Esophagus muscularis mucosa (tissue), 4 donors: ENCODE measurements at regions not wholly inside any gene's neighbourhood (a gene's known extent, or its start where the extent isn't known, plus 50 kb on each side); places are given as distances from the start of the nearest gene placed in this dataset.
"Not testable (repeated sequence)": the region's sequence is repeated elsewhere in the genome, so short reads cannot be mapped to it uniquely, and the experiment has no call there.

Experiments used
- DNase-seq: peaks from one replicate; pipeline ENCODE4 v3.0.0-alpha.2; 2017; ENCODE audit errors: extremely low spot score
- H3K27ac ChIP-seq, 4 donors: fragments of 200-600 bp; sonication (generic); replicated peaks in 1 of 4; 1 replicate in 3 of 4; 2 replicates in 1 of 4; pipeline ENCODE4 v1.5.1; 2016 to 2019; ENCODE audit warnings: mild to moderate bottlenecking in 1 of 4
- H3K27me3 ChIP-seq, 4 donors: fragments of 200-600 bp; sonication (generic); one replicate each; pipeline versions ENCODE4 v1.5.1 to v1.6.0; 2016 to 2019
- H3K36me3 ChIP-seq, 4 donors: fragments of 200-600 bp; sonication (generic); one replicate each; pipeline ENCODE4 v1.5.1; 2016 to 2019
- H3K4me1 ChIP-seq, 4 donors: fragments of 200-600 bp; sonication (generic); one replicate each; pipeline ENCODE4 v1.5.1; 2016 to 2019
- H3K4me3 ChIP-seq, 4 donors: fragments of 200-600 bp; sonication (generic); 1 replicate in 2 of 4; 2 replicates in 2 of 4; pipeline ENCODE4 v1.5.1; 2016 to 2019; ENCODE audit warnings: mild to moderate bottlenecking in 4 of 4, moderate library complexity in 1 of 4
- H3K9me3 ChIP-seq, 4 donors: fragments of 200-600 bp; sonication (generic); 1 replicate in 3 of 4; 2 replicates in 1 of 4; pipeline ENCODE4 v1.5.1; 2016 to 2019
- CTCF ChIP-seq, 3 experiments: fragments of 200-600 bp in 2 of 3; fragments of 450-650 bp in 1 of 3; sonication (generic) in 2 of 3; IDR thresholded peaks; one replicate each; pipeline ENCODE4 v1.5.1; 2017 to 2019; ENCODE audit warnings: antibody characterized with exemption in 3 of 3, mild to moderate bottlenecking in 2 of 3, moderate library complexity in 1 of 3
- EP300 ChIP-seq: sonication (generic); formaldehyde crosslinking; IDR thresholded peaks from one replicate; pipeline ENCODE4 v1.6.1; 2017; ENCODE audit warnings: antibody characterized with exemption
- POLR2A ChIP-seq: fragments of 450-650 bp; IDR thresholded peaks from one replicate; pipeline ENCODE4 v1.6.1; 2017; ENCODE audit warnings: antibody characterized with exemption, moderate library complexity, mild to moderate bottlenecking, low read depth
- POLR2AphosphoS5 ChIP-seq, 2 donors: sonication (generic); formaldehyde crosslinking; IDR thresholded peaks; one replicate each; pipeline ENCODE4 v1.6.1; 2017; ENCODE audit warnings: antibody characterized with exemption in 2 of 2
- WGBS: methylation state at CpG from one replicate; pipeline ENCODE4 v1.1.5; 2018; 5-methylcytosine and 5-hydroxymethylcytosine counted together
- intact Hi-C: fragments of 100-400 bp; cut with DNase I; formaldehyde crosslinking; loops from one replicate; pipeline ENCODE4 v1.15.1; 2023

GRCh38 chr6:168796106-168796505, 355.1 kb downstream of the SMOC2 start:
- peaks cover 0 to 4% (median 0%) of the 10 kb centered on the region in 4 donors for H3K27me3 ChIP-seq
- 78% methylated on average over 4 of the region's 8 CpGs for WGBS
- TF ChIP-seq POLR2AphosphoS5 (IDR thresholded peaks at IDR 0.05), result no peak
- no peak for TF ChIP-seq EP300
- TF ChIP-seq CTCF (IDR thresholded peaks at IDR 0.05), result no peak
- TF ChIP-seq POLR2A, result no peak
- no peaks in the 10 kb centered on the region for H3K36me3 ChIP-seq
- intact Hi-C loops, result no loop called here
- no peak for DNase-seq
- H3K27ac ChIP-seq, result no peak overlapping the region
- no peaks in the 10 kb centered on the region for H3K9me3 ChIP-seq
- no peaks in the 10 kb centered on the region for H3K4me1 ChIP-seq
- H3K4me3 ChIP-seq, result no peak overlapping the region

GRCh38 chr6:168795611-168796010, 354.6 kb downstream of the SMOC2 start:
- H3K4me3 ChIP-seq, H3K36me3 ChIP-seq, H3K27ac ChIP-seq, H3K4me1 ChIP-seq, H3K27me3 ChIP-seq, H3K9me3 ChIP-seq, intact Hi-C loops, DNase-seq: not testable (repeated sequence)
- whole genome bisulfite sequencing, result 84% methylated on average over 3 of the region's 12 CpGs

- intact Hi-C loops, result no loop called here
- H3K27me3 ChIP-seq, result peaks cover 0 to 4% (median 0%) of the 10 kb centered on the region in 4 donors
- H3K27ac ChIP-seq, result no peak overlapping the region
- TF ChIP-seq CTCF (IDR thresholded peaks at IDR 0.05) (no peak), EP300 (no peak), POLR2AphosphoS5 (IDR thresholded peaks at IDR 0.05) (no peak), POLR2A (no peak)
- H3K9me3 ChIP-seq, result no peaks in the 10 kb centered on the region
- no peaks in the 10 kb centered on the region for H3K36me3 ChIP-seq
- H3K4me1 ChIP-seq, result no peaks in the 10 kb centered on the region
- WGBS, result 93% methylated on average over 10 of the region's 12 CpGs
- DNase-seq, result peak; percentile 70
- H3K4me3 ChIP-seq, result no peak overlapping the region
Measured at GRCh38 chr6:168794491-168794890, 353.5 kb downstream of the SMOC2 start.

GRCh38 chr6:168793649-168794048, 352.7 kb downstream of the SMOC2 start:
- Histone ChIP-seq H3K27me3 (peaks cover 0 to 4% (median 0%) of the 10 kb centered on the region in 4 donors), H3K27ac (no peak overlapping the region), H3K4me1 (no peaks in the 10 kb centered on the region), H3K9me3 (no peaks in the 10 kb centered on the region), H3K36me3 (no peaks in the 10 kb centered on the region), H3K4me3 (no peak overlapping the region)
- intact Hi-C loops, result no loop called here
- TF ChIP-seq POLR2AphosphoS5 (IDR thresholded peaks at IDR 0.05) (no peak), POLR2A (no peak), EP300 (no peak), CTCF (IDR thresholded peaks at IDR 0.05) (no peak)
- WGBS, result 76% methylated on average over 6 of the region's 6 CpGs
- DNase-seq, result no peak

- Histone ChIP-seq H3K9me3 (no peaks in the 10 kb centered on the region), H3K27me3 (peaks cover 0 to 4% (median 0%) of the 10 kb centered on the region in 4 donors), H3K4me3 (no peak overlapping the region), H3K36me3 (no peaks in the 10 kb centered on the region), H3K4me1 (no peaks in the 10 kb centered on the region), H3K27ac (no peak overlapping the region)
- DNase-seq, result no peak
- WGBS, result 86% methylated on average over 4 of the region's 4 CpGs
- no peak for TF ChIP-seq POLR2AphosphoS5 (IDR thresholded peaks at IDR 0.05)
- TF ChIP-seq CTCF (IDR thresholded peaks at IDR 0.05), result no peak
- no peak for TF ChIP-seq POLR2A
- TF ChIP-seq EP300, result no peak
- intact Hi-C loops, result no loop called here
Measured at GRCh38 chr6:168791917-168792316, 350.9 kb downstream of the SMOC2 start.
